Loucy (cell line): ENCODE measurements at regions not wholly inside any gene's neighbourhood (a gene's known extent, or its start where the extent isn't known, plus 50 kb on each side); places are given as distances from the start of the nearest gene placed in this dataset.
"Not testable (repeated sequence)": the region's sequence is repeated elsewhere in the genome, so short reads cannot be mapped to it uniquely, and the experiment has no call there.

Experiments
- H2AFZ ChIP-seq: fragments of 200-600 bp; sonication (generic); 2 replicates; pipeline ENCODE4 v1.6.0; 2016; ENCODE audit warnings: antibody characterized with exemption, mild to moderate bottlenecking, low read length, moderate library complexity
- H3F3A ChIP-seq: fragments of 200-600 bp; 2 replicates; pipeline ENCODE4 v1.6.0; 2016; ENCODE audit warnings: antibody characterized with exemption, low read depth, mild to moderate bottlenecking
- H3K27me3 ChIP-seq: fragments of 200-600 bp; sonication (generic); 2 replicates; pipeline ENCODE4 v1.6.1; 2014; ENCODE audit warnings: low read length, mild to moderate bottlenecking; ENCODE audit not compliant: insufficient read depth, poor library complexity, severe bottlenecking
- H3K36me3 ChIP-seq: fragments of 200-600 bp; sonication (generic); 2 replicates; pipeline ENCODE4 v1.6.1; 2016; ENCODE audit warnings: low read length; ENCODE audit not compliant: insufficient read depth
- H3K4me1 ChIP-seq: fragments of 200-600 bp; sonication (generic); 2 replicates; pipeline ENCODE4 v1.5.1; 2014; ENCODE audit warnings: low read length, mild to moderate bottlenecking; ENCODE audit not compliant: insufficient read depth, poor library complexity, severe bottlenecking
- H3K4me2 ChIP-seq: fragments of 200-600 bp; sonication (generic); 2 replicates; pipeline ENCODE4 v1.6.0; 2014; ENCODE audit warnings: antibody characterized with exemption, low read length, low read depth, mild to moderate bottlenecking; ENCODE audit not compliant: poor library complexity, severe bottlenecking
- H3K4me3 ChIP-seq: fragments of 200-600 bp; sonication (generic); 2 replicates; pipeline ENCODE4 v1.5.1; 2014; ENCODE audit warnings: low read length, mild to moderate bottlenecking, mixed read lengths; ENCODE audit not compliant: poor library complexity, severe bottlenecking
- H3K79me2 ChIP-seq: fragments of 200-600 bp; sonication (generic); 2 replicates; pipeline ENCODE4 v1.6.1; 2014; ENCODE audit warnings: low read length; ENCODE audit not compliant: insufficient read depth
- H3K9ac ChIP-seq: fragments of 200-600 bp; sonication (generic); 2 replicates; pipeline ENCODE4 v1.6.0; 2014; ENCODE audit warnings: mild to moderate bottlenecking, low read depth, low read length, moderate library complexity; ENCODE audit not compliant: poor library complexity, severe bottlenecking
- H3K9me2 ChIP-seq: fragments of 200-600 bp; sonication (generic); replicated peaks from 2 replicates; pipeline ENCODE4 v1.6.1; 2016; ENCODE audit warnings: low read depth, low read length, mixed read lengths
- H3K9me3 ChIP-seq: fragments of 200-600 bp; sonication (generic); 2 replicates; pipeline ENCODE4 v1.6.1; 2014; ENCODE audit warnings: mild to moderate bottlenecking, antibody characterized with exemption, low read length, low read depth; ENCODE audit not compliant: insufficient read depth
- H4K20me1 ChIP-seq: fragments of 200-600 bp; sonication (generic); 2 replicates; pipeline ENCODE4 v1.6.0; 2014; ENCODE audit warnings: antibody characterized with exemption, low read length, mild to moderate bottlenecking; ENCODE audit not compliant: insufficient read depth, poor library complexity, severe bottlenecking
- EZH2phosphoT487 ChIP-seq: fragments of 200-600 bp; IDR thresholded peaks from 2 replicates; pipeline ENCODE4 v1.6.1; 2018; ENCODE audit warnings: antibody characterized with exemption, mild to moderate bottlenecking, moderate library complexity, borderline replicate concordance
- TF ChIP-seq, protein P1 (sequence below): fragments of 200-600 bp; sonication (generic); conservative IDR thresholded peaks from 2 replicates; pipeline ENCODE4 v1.5.1; 2014; ENCODE audit warnings: mild to moderate bottlenecking, antibody characterized with exemption, low read length

DNA sequence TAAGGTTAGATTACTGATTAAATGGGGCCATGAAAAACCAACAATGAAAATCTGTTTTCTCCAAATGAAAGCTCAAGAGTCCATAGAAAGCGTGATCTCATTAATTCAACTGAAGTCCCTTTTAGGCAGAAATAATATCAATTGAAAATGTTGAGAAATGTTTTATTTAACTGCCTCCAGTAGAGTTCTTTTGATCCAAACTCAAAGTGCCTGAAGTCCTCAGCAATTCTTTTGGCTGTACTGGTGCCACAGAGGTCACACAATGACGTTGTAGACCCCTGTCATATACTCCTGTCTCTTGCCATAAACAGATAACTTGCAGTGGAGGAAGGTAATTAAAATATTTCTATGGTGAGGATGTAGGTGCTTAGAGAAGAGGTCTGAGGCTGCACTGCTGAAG lies 1420.5 kb downstream of the CDH12 start:
- TF ChIP-seq, protein P1, sequence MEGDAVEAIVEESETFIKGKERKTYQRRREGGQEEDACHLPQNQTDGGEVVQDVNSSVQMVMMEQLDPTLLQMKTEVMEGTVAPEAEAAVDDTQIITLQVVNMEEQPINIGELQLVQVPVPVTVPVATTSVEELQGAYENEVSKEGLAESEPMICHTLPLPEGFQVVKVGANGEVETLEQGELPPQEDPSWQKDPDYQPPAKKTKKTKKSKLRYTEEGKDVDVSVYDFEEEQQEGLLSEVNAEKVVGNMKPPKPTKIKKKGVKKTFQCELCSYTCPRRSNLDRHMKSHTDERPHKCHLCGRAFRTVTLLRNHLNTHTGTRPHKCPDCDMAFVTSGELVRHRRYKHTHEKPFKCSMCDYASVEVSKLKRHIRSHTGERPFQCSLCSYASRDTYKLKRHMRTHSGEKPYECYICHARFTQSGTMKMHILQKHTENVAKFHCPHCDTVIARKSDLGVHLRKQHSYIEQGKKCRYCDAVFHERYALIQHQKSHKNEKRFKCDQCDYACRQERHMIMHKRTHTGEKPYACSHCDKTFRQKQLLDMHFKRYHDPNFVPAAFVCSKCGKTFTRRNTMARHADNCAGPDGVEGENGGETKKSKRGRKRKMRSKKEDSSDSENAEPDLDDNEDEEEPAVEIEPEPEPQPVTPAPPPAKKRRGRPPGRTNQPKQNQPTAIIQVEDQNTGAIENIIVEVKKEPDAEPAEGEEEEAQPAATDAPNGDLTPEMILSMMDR = no peak
- TF ChIP-seq EZH2phosphoT487 = no peak
- H3K4me1 ChIP-seq = no peaks in the 10 kb centered on the region
- H3K9ac ChIP-seq = no peak overlapping the region
- H3F3A ChIP-seq = no peaks in the 10 kb centered on the region
- no peak overlapping the region for H3K4me3 ChIP-seq
- no peak overlapping the region for H3K4me2 ChIP-seq
- no peaks in the 10 kb centered on the region for H3K36me3 ChIP-seq
- H3K9me2 ChIP-seq = no peaks in the 10 kb centered on the region
- no peaks in the 10 kb centered on the region for H3K9me3 ChIP-seq
- H3K27me3 ChIP-seq = no peaks in the 10 kb centered on the region
- no peaks in the 10 kb centered on the region for H3K79me2 ChIP-seq
- no peaks in the 10 kb centered on the region for H4K20me1 ChIP-seq
- H2AFZ ChIP-seq = no peak overlapping the region

DNA sequence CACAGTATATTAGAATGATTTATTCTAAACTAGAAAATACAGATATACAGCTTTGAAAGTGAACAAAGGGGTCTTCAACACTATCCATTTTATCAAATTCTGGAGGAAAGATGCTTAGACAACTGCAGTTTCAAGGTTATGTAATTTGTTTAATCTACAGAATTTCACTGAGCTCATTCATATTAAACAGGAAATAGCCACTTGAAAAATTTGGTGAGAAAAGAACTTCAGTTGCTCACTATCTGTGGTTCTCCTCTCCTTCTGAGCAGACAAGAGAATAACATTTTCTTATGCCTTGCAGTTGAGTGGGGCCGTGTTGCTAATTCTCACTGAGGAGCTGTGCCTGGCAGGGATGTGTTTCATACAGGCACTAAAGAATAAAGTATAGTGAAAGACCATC lies 1428.2 kb downstream of the CDH12 start:
- no peaks in the 10 kb centered on the region for H3K4me1 ChIP-seq
- no peaks in the 10 kb centered on the region for H4K20me1 ChIP-seq
- no peak overlapping the region for H3K9ac ChIP-seq
- no peaks in the 10 kb centered on the region for H3K79me2 ChIP-seq
- no peaks in the 10 kb centered on the region for H3K9me3 ChIP-seq
- H3K4me3 ChIP-seq = no peak overlapping the region
- H3K36me3 ChIP-seq = no peaks in the 10 kb centered on the region
- H3K27me3 ChIP-seq = no peaks in the 10 kb centered on the region
- no peak for TF ChIP-seq EZH2phosphoT487
- TF ChIP-seq, protein P1 = no peak
- no peaks in the 10 kb centered on the region for H3F3A ChIP-seq
- no peaks in the 10 kb centered on the region for H3K9me2 ChIP-seq
- 0 out of 2 replicates have a peak overlapping the region, but pooled peaks have one; percentile 39 for H2AFZ ChIP-seq
- H3K4me2 ChIP-seq = no peak overlapping the region

DNA sequence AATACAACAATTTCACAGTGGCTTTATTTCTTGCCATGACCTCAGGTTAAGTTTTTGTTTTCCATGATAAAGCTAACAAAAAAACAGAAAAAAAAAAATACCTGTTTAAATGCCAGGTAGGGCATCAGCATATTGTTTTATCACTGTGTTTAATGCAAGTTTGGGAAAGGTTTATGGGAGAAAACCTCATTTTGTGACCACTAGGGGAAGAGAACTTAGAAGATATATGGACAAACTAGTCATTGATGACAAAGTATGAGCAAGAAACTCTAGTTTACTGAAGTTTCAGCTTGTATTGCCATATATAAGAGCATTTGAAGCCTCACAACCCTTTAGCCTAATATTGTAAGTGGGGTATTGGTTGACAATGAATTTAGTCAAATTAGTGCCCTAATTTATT lies 1431.4 kb upstream of the CDH18 start:
- Histone ChIP-seq H2AFZ (no peak overlapping the region), H3K4me2 (no peak overlapping the region), H3F3A (no peaks in the 10 kb centered on the region), H3K9ac (no peak overlapping the region), H3K4me3 (no peak overlapping the region), H3K79me2 (no peaks in the 10 kb centered on the region), H3K4me1 (no peaks in the 10 kb centered on the region), H4K20me1 (no peaks in the 10 kb centered on the region), H3K36me3 (no peaks in the 10 kb centered on the region), H3K27me3 (no peaks in the 10 kb centered on the region), H3K9me3 (no peaks in the 10 kb centered on the region), H3K9me2 (no peaks in the 10 kb centered on the region)
- TF ChIP-seq EZH2phosphoT487 = no peak
- TF ChIP-seq, protein P1 = no peak

DNA sequence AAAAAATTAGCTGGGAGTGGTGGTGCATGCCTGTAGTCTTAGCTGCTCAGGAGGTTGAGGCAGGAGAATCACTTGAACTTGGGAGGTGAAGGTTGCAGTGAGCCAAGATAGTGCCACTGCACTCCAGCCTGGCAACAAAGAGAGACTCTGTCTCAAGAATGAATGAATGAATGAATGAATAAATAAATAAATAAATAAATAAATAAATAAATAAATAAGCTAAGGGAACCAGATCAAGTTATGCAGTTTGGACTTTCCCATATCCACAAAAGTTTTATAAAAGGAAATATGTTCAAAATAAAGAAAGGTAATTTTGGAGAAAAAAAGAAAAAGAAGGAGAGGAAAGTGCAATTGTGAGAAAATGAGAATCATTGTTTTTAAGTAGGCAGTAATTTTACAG lies 1414.1 kb upstream of the CDH18 start:
- H3K9ac ChIP-seq, H3F3A ChIP-seq, H3K27me3 ChIP-seq, H3K79me2 ChIP-seq, H3K9me2 ChIP-seq, H3K9me3 ChIP-seq, H2AFZ ChIP-seq, H4K20me1 ChIP-seq, H3K4me3 ChIP-seq, H3K36me3 ChIP-seq, H3K4me1 ChIP-seq, H3K4me2 ChIP-seq: not testable (repeated sequence)
